Ammon's horn (tissue), 1 donor: ENCODE measurements at regions not wholly inside any gene's neighbourhood (a gene's known extent, or its start where the extent isn't known, plus 50 kb on each side); places are given as distances from the start of the nearest gene placed in this dataset.
"Not testable (repeated sequence)": the region's sequence is repeated elsewhere in the genome, so short reads cannot be mapped to it uniquely, and the experiment has no call there.

ENCODE experiments used
- DNase-seq: peaks from one replicate; pipeline ENCODE4 v3.0.0-alpha.2; 2016; ENCODE audit warnings: low spot score

DNA sequence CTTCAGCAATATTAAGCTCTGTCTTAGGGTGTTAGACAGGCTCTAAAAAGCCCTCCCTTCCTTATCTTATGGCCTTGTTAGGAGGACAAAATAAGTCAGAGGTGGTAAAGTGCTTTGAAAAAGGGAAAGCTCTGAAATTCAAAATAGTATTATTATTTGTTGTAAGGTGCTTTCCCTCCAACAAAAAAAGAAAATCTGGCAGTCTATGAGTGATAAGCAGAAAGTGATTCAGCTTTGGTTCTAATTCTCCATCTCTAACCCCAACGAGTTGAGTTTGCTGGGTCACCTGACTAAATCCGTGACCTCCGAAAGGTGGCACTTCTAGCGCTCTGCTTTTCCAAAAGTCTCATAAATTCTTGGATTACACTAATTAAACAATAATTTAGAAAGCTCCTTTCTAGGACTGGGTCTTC, 305.1 kb downstream of the BCL2L11 start:
- not testable (repeated sequence) for DNase-seq

DNA sequence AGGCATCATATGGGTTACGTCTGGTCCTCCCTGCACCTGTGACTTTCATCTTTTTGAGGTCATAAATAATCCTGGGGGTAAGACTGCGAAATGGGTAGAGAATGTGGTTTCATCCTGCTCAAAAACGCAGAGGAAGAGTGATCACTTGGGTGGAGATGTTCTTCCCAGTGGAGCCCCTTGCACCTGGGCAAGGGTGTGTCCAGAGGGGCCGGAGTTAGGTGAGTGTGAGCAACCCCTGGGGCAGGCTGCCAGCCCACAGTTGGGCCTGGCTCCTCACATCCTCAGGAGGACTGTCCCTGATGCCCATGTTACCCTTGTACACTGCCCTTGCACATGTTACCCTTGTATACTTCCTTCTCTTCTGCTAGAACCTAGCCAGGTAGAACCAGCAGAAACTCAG, 306.6 kb downstream of the BCL2L11 start:
- DNase-seq: not testable (repeated sequence)

DNA sequence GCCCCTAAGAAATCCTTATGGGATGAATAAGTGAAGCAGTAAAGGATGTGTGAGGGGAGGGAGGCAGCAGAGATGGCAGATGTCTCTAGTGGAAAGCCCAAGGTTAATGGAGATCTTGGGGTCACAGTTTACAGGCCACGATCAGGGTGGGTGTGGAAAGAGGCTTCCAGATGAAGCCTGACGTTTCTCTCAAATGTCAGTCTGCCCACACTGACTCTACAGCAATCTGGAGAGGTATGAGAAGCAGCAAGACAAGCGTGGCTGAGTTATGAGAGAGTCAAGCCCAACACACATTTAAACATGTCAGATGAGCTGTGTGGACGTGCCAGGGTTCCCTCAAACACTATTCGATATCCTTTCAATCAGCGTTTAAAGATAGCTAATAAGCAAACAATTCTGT, 308.2 kb downstream of the BCL2L11 start:
- not testable (repeated sequence) for DNase-seq

DNA sequence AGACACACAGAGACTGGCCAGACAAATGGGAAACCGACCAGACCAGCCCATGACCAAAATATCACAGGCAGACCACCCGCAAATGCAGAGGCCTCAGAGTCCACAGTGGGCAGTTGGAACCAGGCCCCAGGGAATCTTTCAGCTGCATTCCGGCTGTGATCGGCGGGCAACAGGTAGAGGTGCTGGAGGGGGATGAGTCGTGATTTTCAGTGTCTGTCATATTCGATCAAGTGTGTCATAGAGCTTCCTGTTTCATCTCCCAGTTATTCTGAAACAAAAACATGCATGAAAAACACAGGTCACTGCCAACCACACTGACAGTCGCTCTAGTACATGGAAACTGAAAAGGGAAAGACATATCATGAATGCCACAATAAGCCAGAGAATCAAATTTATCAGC, 308.6 kb downstream of the BCL2L11 start:
- not testable (repeated sequence) for DNase-seq

DNA sequence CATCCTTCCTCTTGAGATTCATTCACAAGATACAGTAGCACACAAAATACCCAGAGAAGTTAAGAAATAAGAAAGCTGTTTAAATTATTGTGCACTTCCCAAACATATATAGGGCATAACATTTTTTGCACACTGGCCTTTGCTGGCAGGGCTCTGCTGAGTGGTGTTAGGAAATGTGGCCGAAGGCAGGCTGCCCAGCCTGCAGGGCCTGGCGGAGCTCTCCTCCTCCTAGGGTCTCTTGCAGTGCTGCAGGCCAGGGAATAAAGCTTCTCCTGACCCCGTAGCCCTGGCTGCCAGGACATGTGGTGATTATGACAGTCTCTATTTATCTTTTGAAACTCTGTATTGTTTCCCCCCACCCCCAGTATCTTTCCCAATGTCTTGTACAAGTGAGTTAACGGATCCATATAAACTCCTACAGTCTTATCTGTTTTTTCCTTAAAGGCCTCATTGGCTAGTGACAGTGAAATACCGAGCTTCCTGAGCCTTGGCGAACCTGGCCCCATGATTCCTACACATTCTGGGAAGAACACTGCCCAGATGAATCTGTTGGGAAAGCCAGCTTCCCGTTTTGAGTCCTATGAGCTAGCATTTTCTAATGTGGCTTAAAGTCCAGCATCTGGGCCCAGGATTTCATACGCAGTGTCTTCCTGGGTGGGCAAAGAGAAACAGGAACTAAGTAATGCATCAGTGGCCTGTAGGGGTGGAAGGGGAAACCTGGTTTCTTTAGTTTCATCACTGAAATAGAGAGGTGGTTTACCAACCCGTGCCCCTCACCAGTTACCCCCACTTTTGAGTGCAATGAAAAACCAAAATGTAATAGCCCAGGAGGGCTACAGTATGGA, 310.3 kb downstream of the BCL2L11 start:
- not testable (repeated sequence) for DNase-seq

DNA sequence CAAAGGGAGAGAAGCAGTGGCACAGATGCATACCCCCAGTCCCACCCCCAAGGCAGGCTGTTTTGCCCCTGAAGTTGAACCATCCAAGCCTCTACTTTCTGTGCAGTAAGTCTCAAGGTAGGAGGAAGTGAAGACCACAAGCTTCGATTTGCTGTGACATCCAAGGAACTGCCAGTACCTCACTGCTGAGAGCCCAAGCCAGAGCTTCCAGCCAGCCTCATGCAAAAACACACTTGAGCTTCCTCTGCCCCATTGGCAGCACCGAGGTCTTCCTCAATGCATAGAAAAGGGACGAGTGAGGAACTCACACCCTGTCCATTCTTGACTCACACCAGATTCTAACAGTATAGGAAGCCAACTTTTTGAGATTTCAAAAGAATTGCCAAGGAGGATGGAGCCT, 311.7 kb downstream of the BCL2L11 start:
- not testable (repeated sequence) for DNase-seq

DNA sequence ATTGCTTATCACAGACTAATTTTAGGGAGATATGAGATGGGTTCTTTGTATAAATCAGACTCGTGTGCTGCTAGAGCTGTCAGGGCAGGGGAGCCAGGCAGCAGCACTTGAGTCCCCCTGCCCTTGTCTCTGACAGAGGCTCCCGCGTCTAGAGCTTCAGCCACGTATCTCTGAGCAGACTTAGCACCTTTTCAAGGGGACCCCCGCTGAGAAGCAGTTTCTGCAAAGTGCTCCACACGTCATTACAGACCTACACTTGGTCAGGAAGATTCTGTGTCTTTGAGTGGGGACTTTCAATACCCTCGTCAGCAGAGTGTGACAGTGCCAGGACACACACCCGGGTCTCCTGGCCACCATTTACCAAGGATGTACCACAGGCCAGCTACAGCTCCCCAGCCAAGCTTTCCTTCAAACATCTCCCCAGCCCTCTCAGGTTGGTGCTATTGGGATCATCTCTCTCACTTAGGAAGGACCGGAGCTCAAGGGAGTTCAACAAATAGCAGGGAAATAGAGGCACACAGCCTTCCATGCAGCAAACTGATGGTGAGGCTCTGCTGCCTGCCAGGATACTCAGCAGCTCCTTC, 312.3 kb downstream of the BCL2L11 start:
- not testable (repeated sequence) for DNase-seq

DNA sequence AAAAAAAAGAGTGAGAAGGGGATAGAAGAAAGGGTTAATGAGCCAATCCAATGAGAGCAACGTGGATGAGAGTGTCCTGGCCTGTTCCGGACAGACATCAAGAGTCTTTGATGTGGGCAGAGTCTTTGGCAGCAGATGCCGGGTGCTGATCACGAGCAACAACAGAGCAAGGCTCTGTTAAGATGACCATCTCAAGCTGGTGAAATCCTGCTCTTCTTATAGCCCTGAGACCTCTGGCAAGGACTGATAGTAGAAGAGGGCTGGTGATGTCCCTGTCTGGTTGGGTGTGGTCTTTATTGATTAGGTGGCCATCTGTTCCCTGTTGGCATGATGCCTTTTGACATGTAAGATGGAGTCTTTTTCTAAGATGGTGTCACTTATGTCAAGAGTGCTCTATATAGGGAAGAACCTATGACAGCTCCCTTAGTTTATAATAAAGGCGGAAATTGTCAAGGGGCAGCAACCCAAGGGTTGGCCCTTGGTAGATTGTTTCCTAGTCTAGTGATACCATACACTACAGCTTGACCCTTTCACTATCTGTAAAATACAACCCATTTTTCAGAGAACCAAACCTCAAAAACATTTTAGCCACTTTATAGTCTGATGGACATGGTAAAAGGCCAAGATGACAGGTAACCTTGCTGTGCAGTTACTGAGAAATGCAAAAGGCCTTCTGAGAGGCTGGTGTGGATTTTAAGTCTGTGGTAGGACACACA, 313.3 kb downstream of the BCL2L11 start:
- DNase-seq: not testable (repeated sequence)

- DNase-seq: not testable (repeated sequence)
Measured at GRCh38 chr2:111434608-111434939, 313.9 kb downstream of the BCL2L11 start.

DNA sequence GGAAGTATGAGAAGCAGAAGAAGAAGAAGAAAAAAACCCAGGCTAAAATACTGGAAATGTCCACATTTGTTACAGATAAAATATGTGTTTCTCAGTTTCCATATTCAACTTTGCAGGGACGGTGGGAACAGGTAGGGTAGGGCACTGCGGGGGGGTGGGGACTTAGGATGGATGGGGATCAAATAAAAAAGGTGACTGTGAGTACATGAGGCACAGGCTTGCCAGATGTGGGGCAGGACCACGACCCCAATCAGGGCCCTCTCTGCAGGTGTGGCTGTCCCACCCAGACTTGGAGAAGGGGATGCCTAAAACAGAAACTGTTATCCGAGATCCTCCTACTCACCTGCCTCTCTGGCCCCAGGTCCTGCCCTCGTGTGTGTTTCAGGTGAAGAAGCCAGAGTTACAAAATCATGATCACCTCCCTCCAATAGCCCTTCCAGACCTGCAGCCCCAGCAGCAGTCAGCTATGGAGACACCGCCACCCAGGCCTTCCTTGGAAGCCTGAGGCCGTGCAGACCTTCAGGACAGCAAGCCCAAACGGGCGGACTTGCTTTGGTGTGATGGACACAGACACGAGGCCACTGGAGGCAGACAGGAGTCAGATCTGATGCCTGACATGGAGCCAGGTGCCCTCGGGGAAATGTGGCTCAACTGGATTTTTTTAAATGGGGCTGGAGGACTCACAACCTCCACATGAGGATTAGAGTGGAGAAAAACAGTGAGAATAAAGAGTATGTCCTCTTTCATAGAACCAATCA, 315.0 kb downstream of the BCL2L11 start:
- DNase-seq: not testable (repeated sequence)

DNA sequence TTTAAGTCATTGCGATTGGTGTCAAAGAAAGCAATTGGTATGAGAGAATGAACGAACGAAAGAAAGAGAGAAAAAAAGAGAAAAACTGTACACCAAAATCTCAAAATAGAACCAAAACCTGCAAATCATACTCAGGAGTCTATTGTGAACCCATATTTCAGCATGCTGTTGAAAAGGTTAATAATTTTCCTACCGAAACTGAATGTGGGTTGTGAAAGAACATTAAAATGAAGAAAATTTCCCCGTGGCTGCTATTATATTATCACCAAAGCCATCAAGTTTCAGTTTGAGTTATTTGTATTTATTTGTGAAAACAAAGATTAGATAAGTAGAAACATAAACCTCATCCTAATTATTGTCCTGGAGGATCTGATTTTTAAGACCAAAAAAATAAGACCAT, 315.7 kb downstream of the BCL2L11 start:
- DNase-seq: not testable (repeated sequence)

DNA sequence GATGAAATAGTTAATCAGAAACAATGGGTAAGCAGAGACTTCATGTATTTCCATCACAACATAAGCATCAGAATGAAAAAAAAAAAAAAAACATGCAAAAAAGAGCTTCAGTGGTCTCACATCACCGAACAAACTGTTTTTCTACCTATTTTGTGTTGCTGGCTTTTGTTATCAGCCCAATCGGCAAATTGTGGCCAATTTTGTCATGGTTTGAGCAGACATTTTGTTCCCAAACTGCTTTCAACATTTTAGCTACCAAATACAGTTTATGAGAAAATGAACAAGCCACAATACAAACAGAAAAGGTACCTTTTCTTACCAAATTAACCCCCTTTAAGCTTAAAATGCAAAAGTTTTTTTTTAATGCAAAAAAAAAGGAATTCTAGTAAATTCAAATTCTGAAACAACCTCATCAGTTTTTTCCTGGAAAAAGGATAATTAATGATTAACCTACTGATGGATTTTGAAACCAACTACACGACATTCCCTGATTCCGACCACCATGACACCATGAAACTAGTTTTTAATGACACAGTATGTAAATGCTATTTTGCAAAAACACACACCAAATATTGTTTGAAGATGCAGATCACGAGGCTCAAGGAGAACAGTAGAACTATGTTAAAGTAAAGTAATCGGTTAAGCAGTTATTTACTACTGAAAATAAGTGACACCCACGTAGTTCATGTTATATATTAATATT, 316.7 kb downstream of the BCL2L11 start:
- DNase-seq: not testable (repeated sequence)

DNA sequence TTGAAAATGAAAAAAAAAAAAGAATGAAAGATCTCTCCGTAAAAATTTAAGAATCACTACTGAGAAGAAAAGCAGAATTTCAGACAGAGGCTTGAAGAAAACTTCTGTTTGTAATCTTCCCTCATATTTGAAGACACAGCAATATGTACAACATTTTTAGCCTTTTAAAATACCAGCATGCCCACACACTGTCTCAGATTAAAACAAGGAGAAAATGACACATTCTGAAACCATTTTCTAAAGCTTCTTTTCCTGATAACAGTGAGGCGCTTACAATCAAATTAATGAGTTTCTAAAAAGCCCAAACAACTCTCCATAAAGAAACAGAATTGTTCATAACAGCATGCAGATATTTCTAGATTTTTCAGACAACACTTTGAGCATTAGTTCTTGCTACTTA, 317.4 kb downstream of the BCL2L11 start:
- DNase-seq: not testable (repeated sequence)

- not testable (repeated sequence) for DNase-seq
Measured at GRCh38 chr2:111439237-111439636, 318.5 kb downstream of the BCL2L11 start.

DNA sequence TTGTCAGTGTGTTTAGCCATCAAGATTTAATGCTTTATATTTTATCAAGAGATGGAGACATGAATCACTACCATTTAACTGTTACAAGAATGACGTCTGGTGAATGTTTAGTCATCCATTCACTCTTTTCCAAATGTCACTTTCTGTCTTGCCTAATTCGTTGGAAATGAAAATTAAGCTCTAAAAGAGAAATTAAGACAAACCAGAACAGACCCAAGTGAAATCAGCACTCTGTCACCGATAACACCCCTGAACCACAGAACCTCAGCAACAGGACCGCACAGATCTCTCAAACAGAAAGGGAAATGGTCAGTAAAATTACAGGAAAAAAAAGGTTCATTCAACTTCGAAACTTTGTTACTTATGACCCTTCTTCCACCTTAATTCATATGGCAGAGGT, 320.9 kb downstream of the BCL2L11 start:
- not testable (repeated sequence) for DNase-seq

DNA sequence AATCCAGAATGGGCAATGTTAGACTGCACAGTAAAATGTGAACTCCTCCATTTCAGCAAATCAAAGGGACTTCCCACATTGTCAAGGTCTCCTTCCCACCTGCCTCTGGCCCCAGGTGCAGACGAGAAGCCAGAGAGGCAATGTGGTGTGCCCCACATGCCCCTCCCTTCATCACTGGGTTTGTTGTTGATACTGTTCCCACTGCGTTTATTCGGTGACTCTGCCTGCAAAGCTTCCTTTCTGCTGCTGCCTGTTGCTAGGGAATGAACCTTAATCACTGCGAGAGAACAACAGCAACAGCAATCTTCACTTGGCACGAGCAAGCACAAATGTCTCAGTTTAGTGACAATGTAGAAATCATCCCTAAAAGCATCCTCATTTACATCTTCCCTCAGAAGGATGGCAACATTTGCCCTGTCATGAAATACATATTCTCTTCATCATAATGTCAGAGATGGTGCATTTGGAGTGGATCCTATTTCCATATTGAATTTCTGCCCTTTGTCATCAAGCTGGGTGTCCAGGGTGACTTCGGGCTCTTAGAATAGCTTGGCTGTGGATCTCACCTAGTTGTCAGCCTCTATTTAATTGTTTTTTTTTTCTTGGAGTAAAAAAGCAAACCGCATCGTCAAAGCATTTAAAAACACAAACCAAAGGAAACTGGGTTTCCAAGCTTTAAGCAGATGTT, 322.2 kb downstream of the BCL2L11 start:
- DNase-seq: not testable (repeated sequence)

DNA sequence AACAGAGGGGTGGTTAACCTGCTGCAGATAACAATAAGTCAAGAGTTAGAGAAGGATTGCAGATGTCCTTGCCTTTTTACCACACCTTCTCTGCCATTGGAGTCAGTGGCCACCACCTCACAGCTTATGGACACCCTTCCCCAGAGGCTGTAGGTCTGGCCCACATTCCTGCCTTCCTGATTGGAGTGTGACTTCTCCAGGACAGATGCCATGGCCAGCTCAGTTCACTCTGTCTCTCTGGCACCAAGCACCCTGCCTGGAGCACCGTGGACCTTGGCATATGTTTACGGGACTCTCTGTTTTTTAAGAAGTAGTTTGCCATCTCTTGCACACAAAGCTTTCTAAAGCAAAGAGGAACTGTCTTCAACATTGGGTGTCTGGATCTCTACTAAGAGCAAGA, 323.8 kb downstream of the BCL2L11 start:
- DNase-seq: not testable (repeated sequence)

DNA sequence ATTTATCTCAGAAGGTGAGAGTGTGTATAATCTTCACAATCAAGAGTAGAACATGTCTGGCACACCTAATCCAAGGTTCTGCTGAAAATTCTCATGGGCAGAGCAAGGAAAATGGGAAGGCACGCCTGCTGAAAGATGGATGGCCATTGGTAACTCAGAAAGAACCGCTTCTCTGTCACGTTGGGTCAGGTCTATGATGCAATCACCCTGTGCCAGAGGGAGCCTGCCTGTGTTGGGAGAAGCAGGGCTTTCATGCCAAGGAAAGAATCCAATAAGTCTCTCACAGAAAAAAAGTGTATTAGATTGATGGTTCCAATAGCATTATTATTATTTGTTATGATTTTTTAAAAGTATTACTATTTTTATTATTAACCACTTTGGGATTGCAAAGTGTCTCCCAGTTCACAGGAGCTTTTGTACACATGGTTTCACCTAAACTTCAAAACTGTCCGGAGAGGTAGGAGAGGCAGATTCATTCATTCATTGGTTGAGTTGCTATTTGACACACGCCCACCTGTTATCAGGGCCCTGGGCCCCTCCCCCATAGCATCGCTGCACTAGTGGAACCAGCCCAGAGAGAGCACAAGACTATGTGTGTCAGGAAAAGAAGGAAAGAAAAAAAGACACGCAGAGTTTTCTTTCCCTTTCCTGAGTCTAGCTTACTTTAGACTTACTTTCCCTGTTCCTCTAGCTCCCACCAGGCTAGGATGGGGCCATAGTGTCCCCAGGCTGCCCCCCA, 324.6 kb downstream of the BCL2L11 start:
- DNase-seq: not testable (repeated sequence)

GRCh38 chr2:111445941-111446340, 325.2 kb downstream of the BCL2L11 start:
- DNase-seq: not testable (repeated sequence)

- DNase-seq: not testable (repeated sequence)
Measured at GRCh38 chr2:111447482-111447881, 326.8 kb downstream of the BCL2L11 start.
